Activated T-helper 17 cell treated with anti-CD3 and anti-CD28 coated beads, Interleukin-2, amount 50 U/mL, for 72 hours (primary cell): ENCODE measurements at regions not wholly inside any gene's neighbourhood (a gene's known extent, or its start where the extent isn't known, plus 50 kb on each side); places are given as distances from the start of the nearest gene placed in this dataset.

Experiments used
- ATAC-seq: fragments of 150-1000 bp; cut with Tn5 transposase; replicated peaks from 2 replicates; pipeline ENCODE4 v1.10.0; 2021; ENCODE audit warnings: mild to moderate bottlenecking, moderate library complexity
- H3K27ac Mint-ChIP-seq: one replicate; pipeline ENCODE4 v1.8.0; 2022; ENCODE audit warnings: mixed read lengths
- H3K27me3 Mint-ChIP-seq: one replicate; pipeline ENCODE4 v1.8.0; 2022; ENCODE audit warnings: mixed read lengths
- H3K36me3 Mint-ChIP-seq: one replicate; pipeline ENCODE4 v1.8.0; 2022; ENCODE audit warnings: low read depth, mild to moderate bottlenecking, mixed read lengths
- H3K4me1 Mint-ChIP-seq: one replicate; pipeline ENCODE4 v1.8.0; 2022; ENCODE audit warnings: mixed read lengths
- H3K4me3 Mint-ChIP-seq: one replicate; pipeline ENCODE4 v1.8.0; 2022; ENCODE audit warnings: mild to moderate bottlenecking, mixed read lengths
- H3K9me3 Mint-ChIP-seq: one replicate; pipeline ENCODE4 v1.8.0; 2022; ENCODE audit warnings: mixed read lengths

GRCh38 chr12:3996322-3996721, 123.1 kb upstream of the PARP11 start:
- no peak for ATAC-seq
- Mint-ChIP-seq H3K27ac (no peak overlapping the region), H3K4me3 (no peak overlapping the region), H3K9me3 (peaks cover 3% of the 10 kb centered on the region), H3K4me1 (peaks cover 16% of the 10 kb centered on the region), H3K27me3 (no peaks in the 10 kb centered on the region), H3K36me3 (no peaks in the 10 kb centered on the region)

DNA sequence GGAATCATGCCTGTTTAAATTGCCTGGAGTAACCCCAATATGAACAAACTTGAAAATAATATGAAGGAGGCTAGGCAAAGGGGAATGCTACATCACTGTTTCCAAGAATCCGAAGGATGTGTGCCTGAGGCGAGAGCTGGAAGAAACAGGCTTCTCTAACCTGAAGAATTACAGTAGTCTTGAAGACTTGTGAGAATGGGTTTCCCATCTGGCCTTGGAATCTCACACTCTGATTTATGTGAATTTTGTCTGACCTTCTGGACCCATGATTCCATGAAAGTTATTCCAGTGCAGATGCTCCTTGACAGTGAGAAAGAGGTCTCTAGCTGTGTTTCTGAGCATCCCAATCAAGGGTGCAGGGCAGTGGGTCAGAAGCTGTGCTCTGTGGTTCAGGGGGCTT, 122.1 kb upstream of the PARP11 start:
- Mint-ChIP-seq H3K36me3 (no peaks in the 10 kb centered on the region), H3K9me3 (no peaks in the 10 kb centered on the region), H3K27me3 (no peaks in the 10 kb centered on the region), H3K27ac (no peak overlapping the region), H3K4me3 (no peak overlapping the region), H3K4me1 (peaks cover 15% of the 10 kb centered on the region)
- no peak for ATAC-seq

- Mint-ChIP-seq H3K9me3 (no peaks in the 10 kb centered on the region), H3K27me3 (no peaks in the 10 kb centered on the region), H3K27ac (no peak overlapping the region), H3K4me1 (peaks cover 9% of the 10 kb centered on the region), H3K36me3 (no peaks in the 10 kb centered on the region), H3K4me3 (no peak overlapping the region)
- no peak for ATAC-seq
These were observed 121.3 kb upstream of the PARP11 start for GRCh38 chr12:3994500-3994899.

DNA sequence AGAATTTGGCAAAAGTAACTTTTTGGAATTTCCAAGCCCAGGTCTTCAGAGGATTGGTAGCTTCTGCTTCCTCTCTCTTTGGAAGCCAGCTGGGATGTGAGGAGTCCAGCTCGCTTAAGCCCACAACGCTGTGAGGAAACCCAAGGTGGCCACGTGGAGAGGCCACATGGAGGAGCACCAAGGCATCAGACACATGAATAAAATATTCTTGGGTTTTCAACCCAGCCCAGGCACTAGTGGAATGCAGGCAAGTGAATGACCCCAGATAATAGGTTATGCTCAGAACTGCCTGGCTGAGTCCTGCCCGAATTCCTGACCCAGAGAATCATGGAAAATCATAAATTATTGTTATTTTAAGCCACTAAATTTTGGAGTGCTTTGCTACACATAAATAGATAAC, 119.7 kb upstream of the PARP11 start:
- Mint-ChIP-seq H3K27ac (no peak overlapping the region), H3K36me3 (no peaks in the 10 kb centered on the region), H3K4me3 (no peak overlapping the region), H3K27me3 (no peaks in the 10 kb centered on the region), H3K9me3 (no peaks in the 10 kb centered on the region), H3K4me1 (peaks cover 10% of the 10 kb centered on the region)
- ATAC-seq, result no peak

DNA sequence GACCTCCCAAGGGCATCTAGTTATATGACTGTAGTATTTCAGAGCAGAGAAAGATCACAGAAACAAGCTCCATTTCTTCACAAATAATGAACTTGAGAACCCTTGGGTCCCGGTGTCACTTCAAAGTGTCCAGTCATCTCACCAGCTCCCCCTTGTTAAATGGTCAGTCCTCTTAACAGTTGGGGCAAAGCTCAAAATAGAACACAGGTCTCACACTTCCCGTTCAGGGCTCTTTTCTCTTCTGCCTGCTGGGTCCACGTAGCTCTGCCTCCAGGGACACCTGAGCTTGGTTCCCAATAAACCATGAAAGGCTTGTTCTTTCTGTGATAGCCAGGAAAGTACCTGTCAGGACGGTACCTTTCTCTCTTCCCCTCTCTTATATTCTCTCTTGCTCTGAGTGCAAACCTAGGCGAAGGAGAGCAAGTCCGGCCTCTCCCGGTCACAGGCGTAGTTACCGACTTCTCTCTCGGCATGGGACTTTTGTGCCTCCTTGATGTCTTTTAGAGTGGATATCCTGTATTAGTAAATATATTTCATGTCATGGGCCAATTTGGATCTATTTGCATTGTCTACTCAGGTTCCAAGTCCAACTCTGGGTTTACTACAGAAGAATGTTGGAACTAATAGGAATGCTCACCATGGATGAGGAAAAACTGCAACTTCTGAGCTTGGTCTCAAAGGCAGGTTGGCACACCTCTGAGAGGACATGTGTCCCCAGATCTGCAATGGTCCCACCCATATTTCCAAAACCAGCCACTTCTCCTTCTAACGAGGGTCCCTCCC, 118.8 kb upstream of the PARP11 start:
- Mint-ChIP-seq H3K27ac (no peak overlapping the region), H3K36me3 (no peaks in the 10 kb centered on the region)
- no peak for ATAC-seq

DNA sequence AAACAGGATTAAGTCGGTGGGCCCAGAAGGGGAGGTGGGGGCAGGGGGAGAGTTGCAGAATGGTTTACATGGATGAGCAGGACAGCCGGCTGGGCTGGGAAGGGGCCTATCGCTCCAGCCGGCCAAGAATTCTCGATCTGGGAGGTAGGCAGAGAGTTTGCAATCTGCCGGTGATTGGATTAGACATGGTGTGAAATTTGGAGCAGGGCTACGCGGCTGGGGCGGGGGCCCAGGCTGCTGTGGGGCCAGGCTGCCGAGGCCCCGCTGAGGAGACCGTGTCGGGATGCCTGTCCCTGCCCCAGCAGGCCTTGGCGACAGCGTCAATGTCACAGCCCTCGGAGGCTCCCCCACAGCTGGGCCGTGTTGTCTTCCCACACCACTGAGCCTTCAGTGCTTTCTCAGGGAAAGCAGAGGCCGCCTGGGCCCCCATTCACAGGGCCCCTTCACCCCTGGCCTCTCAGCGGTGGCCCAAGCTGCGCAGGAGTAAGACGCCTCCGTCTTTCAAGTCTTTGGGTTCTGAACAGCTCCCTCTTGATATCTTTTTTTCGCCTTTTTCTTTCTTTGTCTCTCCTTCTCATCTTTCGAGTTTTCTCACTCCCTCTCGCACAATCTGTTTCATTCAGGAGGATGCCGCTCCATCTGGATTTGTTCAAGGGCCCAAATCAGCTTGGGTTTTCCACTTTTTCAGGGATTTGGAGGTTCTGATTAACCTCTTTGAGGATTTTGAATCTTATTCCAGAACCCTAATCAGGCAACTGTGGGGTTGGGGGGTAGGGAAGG, 117.5 kb upstream of the PARP11 start:
- Mint-ChIP-seq H3K27me3 (no peaks in the 10 kb centered on the region), H3K4me3 (no peak overlapping the region), H3K36me3 (no peaks in the 10 kb centered on the region), H3K27ac (no peak overlapping the region), H3K4me1 (peaks cover 16% of the 10 kb centered on the region), H3K9me3 (no peaks in the 10 kb centered on the region)
- no peak for ATAC-seq

More for the DNA sequence above, 118.8 kb upstream of the PARP11 start:
- peaks cover 16% of the 10 kb centered on the region for H3K4me1 Mint-ChIP-seq
- no peak overlapping the region for H3K4me3 Mint-ChIP-seq
- no peaks in the 10 kb centered on the region for H3K27me3 Mint-ChIP-seq
- no peaks in the 10 kb centered on the region for H3K9me3 Mint-ChIP-seq

DNA sequence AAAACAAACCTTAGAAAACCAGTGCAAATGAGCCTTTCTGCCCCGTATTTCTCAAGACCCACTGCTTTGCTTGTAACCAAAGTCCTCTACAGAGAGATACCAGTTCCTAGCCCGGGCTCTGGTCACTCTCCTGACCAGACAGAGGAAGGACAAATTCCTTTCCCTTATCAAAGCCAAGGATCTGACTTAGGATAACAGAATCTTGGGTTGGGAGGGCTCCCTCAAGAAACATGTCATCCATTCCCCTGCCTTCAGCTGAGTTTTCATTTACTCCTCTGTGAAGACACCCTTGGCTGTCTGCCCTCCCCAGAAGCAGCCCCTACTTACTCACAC, 116.0 kb upstream of the PARP11 start:
- peak overlapping the region; percentile 46 for H3K4me3 Mint-ChIP-seq
- peaks cover 16% of the 10 kb centered on the region for H3K4me1 Mint-ChIP-seq
- peak overlapping the region; percentile 5 for H3K27ac Mint-ChIP-seq
- H3K9me3 Mint-ChIP-seq, result no peaks in the 10 kb centered on the region
- ATAC-seq, result peak; percentile 15
- H3K36me3 Mint-ChIP-seq, result no peaks in the 10 kb centered on the region
- no peaks in the 10 kb centered on the region for H3K27me3 Mint-ChIP-seq

- Mint-ChIP-seq H3K9me3 (no peaks in the 10 kb centered on the region), H3K4me1 (peaks cover 16% of the 10 kb centered on the region), H3K27me3 (no peaks in the 10 kb centered on the region), H3K36me3 (no peaks in the 10 kb centered on the region), H3K4me3 (peak overlapping the region; percentile 46), H3K27ac (peak overlapping the region; percentile 5)
- peak; percentile 78 for ATAC-seq
These were observed 115.5 kb upstream of the PARP11 start for GRCh38 chr12:3988519-3989217.

DNA sequence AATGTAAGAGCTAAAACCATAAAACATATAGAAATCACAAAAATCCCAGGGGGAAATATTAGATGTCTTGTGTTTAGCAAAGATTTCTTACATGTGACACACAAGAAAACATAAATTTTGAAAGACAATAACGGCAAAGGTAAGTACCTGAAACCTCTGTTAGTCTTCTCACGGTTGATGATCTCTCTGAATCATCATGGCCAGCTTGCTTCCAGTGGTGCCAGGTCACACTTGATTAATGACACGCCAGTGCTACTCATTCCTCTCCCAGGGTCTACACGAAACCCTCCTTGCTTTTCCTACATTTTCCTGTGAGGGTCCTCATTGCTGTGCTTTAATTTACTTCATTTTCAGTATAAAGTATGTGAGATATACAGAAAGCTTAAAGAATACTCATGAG, 114.4 kb upstream of the PARP11 start:
- ATAC-seq, result peak; percentile 32
- Mint-ChIP-seq H3K9me3 (no peaks in the 10 kb centered on the region), H3K4me1 (peaks cover 16% of the 10 kb centered on the region), H3K4me3 (no peak overlapping the region), H3K27me3 (no peaks in the 10 kb centered on the region), H3K36me3 (no peaks in the 10 kb centered on the region), H3K27ac (no peak overlapping the region)

- H3K36me3 Mint-ChIP-seq, result no peaks in the 10 kb centered on the region
- H3K27ac Mint-ChIP-seq, result peak overlapping the region; percentile 2
- H3K4me1 Mint-ChIP-seq, result peaks cover 18% of the 10 kb centered on the region
- H3K4me3 Mint-ChIP-seq, result no peak overlapping the region
- H3K27me3 Mint-ChIP-seq, result no peaks in the 10 kb centered on the region
- no peaks in the 10 kb centered on the region for H3K9me3 Mint-ChIP-seq
- ATAC-seq, result peak; percentile 53
These were observed 107.5 kb upstream of the PARP11 start for GRCh38 chr12:3980504-3981272.

DNA sequence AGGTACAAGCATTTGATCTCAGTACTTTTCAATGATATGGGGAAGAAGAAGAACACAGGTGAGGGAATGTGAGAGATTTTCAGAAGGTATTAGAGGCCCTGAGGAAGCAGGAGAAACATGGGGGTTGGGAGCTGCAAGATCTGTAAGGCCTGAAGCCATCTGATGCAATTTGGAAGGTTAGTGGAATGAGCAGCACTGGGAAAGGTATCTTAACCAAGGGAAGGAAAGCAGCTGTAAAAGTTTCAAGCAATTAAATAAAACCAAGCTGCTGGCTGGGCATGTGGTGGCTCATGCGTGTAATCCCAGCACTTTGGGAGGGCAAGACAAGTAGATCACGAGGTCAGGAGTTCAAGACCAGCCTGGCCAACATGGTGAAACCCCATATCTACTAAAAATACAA, 104.4 kb upstream of the PARP11 start:
- H3K27ac Mint-ChIP-seq, result peak overlapping the region; percentile 16
- peaks cover 35% of the 10 kb centered on the region for H3K4me1 Mint-ChIP-seq
- H3K27me3 Mint-ChIP-seq, result no peaks in the 10 kb centered on the region
- no peak overlapping the region for H3K4me3 Mint-ChIP-seq
- no peaks in the 10 kb centered on the region for H3K9me3 Mint-ChIP-seq
- no peak for ATAC-seq
- no peaks in the 10 kb centered on the region for H3K36me3 Mint-ChIP-seq

DNA sequence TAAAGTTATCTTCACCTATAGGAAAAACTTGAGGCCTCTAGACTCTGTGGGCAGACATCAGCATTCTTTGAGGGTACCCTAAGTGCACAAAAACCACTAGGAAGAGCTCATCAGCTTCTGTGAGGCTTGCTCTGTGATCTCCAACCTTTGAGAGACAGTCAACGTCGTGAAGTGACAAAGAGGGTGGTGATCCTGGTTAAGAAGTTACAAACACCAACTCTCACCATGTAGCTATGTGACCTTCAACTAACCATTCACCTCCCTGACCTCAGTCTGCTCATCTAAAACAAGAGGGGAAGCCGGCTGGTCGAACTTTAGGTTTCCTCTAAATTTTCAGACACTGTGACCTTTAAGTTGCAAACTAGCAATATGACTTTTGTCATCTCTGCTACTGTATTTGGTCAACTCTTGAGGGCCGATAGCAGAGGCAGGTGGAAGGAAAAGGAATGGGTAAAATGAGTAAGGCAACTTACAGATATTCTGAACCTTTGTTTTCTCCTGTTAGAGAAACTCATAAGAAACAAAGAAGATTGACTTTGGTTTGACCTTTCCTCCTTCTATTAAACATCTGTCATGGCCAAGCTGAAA, 103.2 kb upstream of the PARP11 start:
- peak overlapping the region; percentile 12 for H3K4me3 Mint-ChIP-seq
- H3K27ac Mint-ChIP-seq, result peak overlapping the region; percentile 12

DNA sequence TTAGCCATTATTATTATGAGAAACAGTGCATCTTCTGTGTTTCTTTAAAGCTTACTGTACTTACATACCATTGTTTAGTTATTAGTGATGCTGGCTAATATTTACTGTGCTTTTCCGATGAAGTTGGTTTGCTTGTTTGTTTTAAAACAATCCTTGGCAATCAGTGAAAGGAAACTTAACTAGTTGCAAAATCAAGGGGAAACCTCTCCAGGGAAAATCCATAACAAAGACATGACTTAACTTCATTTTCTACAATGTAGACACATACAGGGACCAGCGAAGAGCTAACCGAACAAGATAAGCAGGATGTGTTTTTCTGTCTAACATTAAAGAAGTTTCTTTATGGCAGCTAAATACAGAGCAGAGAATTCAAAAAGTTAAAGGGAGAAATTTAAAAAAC, 102.5 kb upstream of the PARP11 start:
- H3K27me3 Mint-ChIP-seq, result no peaks in the 10 kb centered on the region
- H3K9me3 Mint-ChIP-seq, result no peaks in the 10 kb centered on the region
- peak overlapping the region; percentile 12 for H3K4me3 Mint-ChIP-seq
- no peak for ATAC-seq
- H3K36me3 Mint-ChIP-seq, result no peaks in the 10 kb centered on the region
- peaks cover 37% of the 10 kb centered on the region for H3K4me1 Mint-ChIP-seq
- no peak overlapping the region for H3K27ac Mint-ChIP-seq

More for the DNA sequence above, 103.2 kb upstream of the PARP11 start:
- Mint-ChIP-seq H3K27me3 (no peaks in the 10 kb centered on the region), H3K4me1 (peaks cover 41% of the 10 kb centered on the region), H3K9me3 (no peaks in the 10 kb centered on the region), H3K36me3 (no peaks in the 10 kb centered on the region)
- ATAC-seq, result peak; percentile 68

DNA sequence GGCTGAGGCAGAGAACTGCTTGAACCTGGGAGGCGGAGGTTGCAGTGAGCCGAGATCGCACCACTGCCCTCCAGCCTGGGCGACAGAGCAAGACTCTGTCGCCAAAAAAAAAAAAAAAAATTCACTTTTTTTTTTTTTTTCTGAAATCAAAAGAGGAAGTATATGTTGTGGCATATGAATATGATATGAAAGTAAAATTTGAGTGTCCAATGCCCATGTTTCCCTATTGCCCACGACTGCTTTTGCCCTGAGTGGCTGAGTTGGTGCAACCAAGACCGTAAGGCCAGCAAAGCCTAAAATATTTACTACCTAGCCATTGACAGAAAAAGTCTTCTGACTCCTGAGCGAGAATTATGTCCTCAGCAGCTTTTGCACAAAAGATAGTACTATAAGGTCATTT, 101.7 kb upstream of the PARP11 start:
- H3K4me3 Mint-ChIP-seq, result no peak overlapping the region
- H3K4me1 Mint-ChIP-seq, result peaks cover 35% of the 10 kb centered on the region
- no peaks in the 10 kb centered on the region for H3K36me3 Mint-ChIP-seq
- H3K9me3 Mint-ChIP-seq, result no peaks in the 10 kb centered on the region
- no peaks in the 10 kb centered on the region for H3K27me3 Mint-ChIP-seq
- no peak for ATAC-seq
- no peak overlapping the region for H3K27ac Mint-ChIP-seq
